ENCODE measurements at regions not wholly inside any gene's neighbourhood (a gene's known extent, or its start where the extent isn't known, plus 50 kb on each side); places are given as distances from the start of the nearest gene placed in this dataset.

- no peak for TF ChIP-seq USF2 (IDR thresholded peaks at IDR 0.05; ENCODE audit: low read length)
These were observed 474.9 kb upstream of the TMEFF2 start (continued) for GRCh38 chr2:192669505-192670091.
